ENCODE measurements at regions not wholly inside any gene's neighbourhood (a gene's known extent, or its start where the extent isn't known, plus 50 kb on each side); places are given as distances from the start of the nearest gene placed in this dataset.

DNA sequence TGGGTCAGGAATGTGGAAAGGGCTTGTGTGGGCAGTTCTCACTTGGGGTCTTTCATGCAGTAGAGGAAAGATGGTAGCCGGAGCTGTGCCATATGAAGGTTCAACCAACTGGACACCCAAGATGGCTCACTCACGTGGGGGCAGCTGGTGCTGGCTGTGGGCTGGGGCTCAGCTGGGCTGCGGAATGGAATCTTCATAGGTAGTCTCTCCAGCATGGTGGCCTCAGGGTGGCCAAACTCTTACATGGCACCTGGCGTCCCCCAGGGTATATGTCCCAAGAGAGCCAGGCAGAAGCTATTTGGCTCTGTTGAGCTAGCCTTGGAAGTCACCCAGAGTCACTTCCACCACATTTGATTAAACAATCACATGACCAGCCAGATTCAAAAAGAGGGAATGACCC lies 163.1 kb upstream of the KLHL29 start:
- no peak for TF ChIP-seq CTCF (IDR thresholded peaks at IDR 0.05)
- TF ChIP-seq EZH2phosphoT487 (IDR thresholded peaks at IDR 0.05) = no peak
